Endothelial cell of umbilical vein (primary cell): ENCODE measurements at regions not wholly inside any gene's neighbourhood (a gene's known extent, or its start where the extent isn't known, plus 50 kb on each side); places are given as distances from the start of the nearest gene placed in this dataset.

Experiments used
- BruUV-seq: library from RNA; stranded (reverse); fragments of 400-500 nt; replicated peaks from 2 replicates; lab custom pipeline; 2021; lab: Mats Ljungman, UMichigan
- CTCF ChIA-PET: fragments of 300-600, 350-600 bp; sonication (Branson Sonifier 250); formaldehyde crosslinking; loops from one replicate; lab custom pipeline; 2021; ENCODE audit warnings: antibody characterized with exemption, inconsistent platforms; lab: Charles Lee
- POLR2A ChIA-PET: fragments of 300-600, 350-600 bp; sonication (Branson Sonifier 250); formaldehyde crosslinking; loops from one replicate; lab custom pipeline; 2021; ENCODE audit warnings: antibody characterized with exemption, inconsistent platforms; lab: Charles Lee
- DNase-seq: peaks from one replicate; pipeline ENCODE4 v3.0.0-alpha.2; 2011; ENCODE audit warnings: low read depth, low spot score
- FAIRE-seq: peaks from 2 replicates; lab custom pipeline; 2011; peaks lifted over from hg19 to GRCh38; lab: Jason Lieb, UNC
- H2AFZ ChIP-seq: 2 replicates; pipeline ENCODE4 v1.6.0; 2012; ENCODE audit warnings: low read depth, low read length, control low read depth, inconsistent platforms
- H3K27ac ChIP-seq: 2 replicates; pipeline ENCODE4 v1.5.1; 2011; ENCODE audit warnings: low read depth, mild to moderate bottlenecking, control low read depth, low read length, moderate library complexity; ENCODE audit not compliant: insufficient read depth
- H3K27me3 ChIP-seq, 2 experiments: 2 replicates each; pipeline versions ENCODE4 v1.6.0 to v1.6.1; 2011; ENCODE audit warnings: low read length in 2 of 2, mixed read lengths in 1 of 2; ENCODE audit not compliant: control insufficient read depth in 2 of 2, insufficient read depth in 2 of 2
- H3K36me3 ChIP-seq, 2 experiments: 2 replicates in 1 of 2; 3 replicates in 1 of 2; pipeline ENCODE4 v1.5.1; 2011; ENCODE audit warnings: low read length in 2 of 2, mild to moderate bottlenecking in 1 of 2, moderate library complexity in 1 of 2; ENCODE audit not compliant: control insufficient read depth in 2 of 2, insufficient read depth in 2 of 2; ENCODE audit errors: extremely low read depth in 1 of 2
- H3K4me1 ChIP-seq: 3 replicates; pipeline ENCODE4 v1.5.1; 2011; ENCODE audit warnings: mild to moderate bottlenecking, low read length; ENCODE audit not compliant: control insufficient read depth, insufficient read depth; ENCODE audit errors: extremely low read depth
- H3K4me2 ChIP-seq: 2 replicates; pipeline ENCODE4 v1.6.1; 2011; ENCODE audit warnings: low read length, control low read depth, mixed read lengths; ENCODE audit not compliant: insufficient read depth
- H3K4me3 ChIP-seq, 3 experiments: fragments of 200-600 bp in 1 of 3; sonication (generic), shearing (Covaris generic) in 1 of 3; replicated peaks in 1 of 3; 2 replicates each; pipeline ENCODE4 v1.5.1; 2011 to 2016; ENCODE audit warnings: control low read depth in 3 of 3, low read length in 3 of 3, mild to moderate bottlenecking in 2 of 3, inconsistent platforms in 1 of 3, low read depth in 1 of 3, moderate library complexity in 1 of 3; ENCODE audit not compliant: insufficient read depth in 1 of 3
- H3K79me2 ChIP-seq: 2 replicates; pipeline ENCODE4 v1.6.0; 2012; ENCODE audit warnings: low read length, inconsistent platforms; ENCODE audit not compliant: control insufficient read depth, insufficient read depth
- H3K9ac ChIP-seq: replicated peaks from 2 replicates; pipeline ENCODE3; 2011; ENCODE audit warnings: low read length, control low read depth; ENCODE audit not compliant: insufficient read depth; ENCODE audit errors: extremely low read depth
- H3K9me1 ChIP-seq: replicated peaks from 3 replicates; pipeline ENCODE4 v1.6.0; 2011; ENCODE audit warnings: mild to moderate bottlenecking, low read length; ENCODE audit not compliant: control insufficient read depth, insufficient read depth; ENCODE audit errors: extremely low read depth
- H3K9me3 ChIP-seq: replicated peaks from 2 replicates; pipeline ENCODE4 v1.5.1; 2012; ENCODE audit warnings: low read length, inconsistent platforms; ENCODE audit not compliant: control insufficient read depth, insufficient read depth
- H4K20me1 ChIP-seq: replicated peaks from 2 replicates; pipeline ENCODE3; 2011; ENCODE audit warnings: mild to moderate bottlenecking, low read length; ENCODE audit not compliant: control insufficient read depth, insufficient read depth; ENCODE audit errors: extremely low read depth
- EZH2 ChIP-seq: IDR thresholded peaks from 2 replicates; pipeline ENCODE4 v1.6.1; 2012; ENCODE audit warnings: borderline replicate concordance, low read depth, mild to moderate bottlenecking, moderate library complexity, low read length, inconsistent platforms; ENCODE audit not compliant: severe bottlenecking
- FOS ChIP-seq: IDR thresholded peaks from 2 replicates; pipeline ENCODE4 v1.6.1; 2011; ENCODE audit warnings: mild to moderate bottlenecking, low read length, moderate library complexity, borderline replicate concordance; ENCODE audit not compliant: insufficient read depth
- GATA2 ChIP-seq: IDR thresholded peaks from 2 replicates; pipeline ENCODE4 v1.7.0; 2011; ENCODE audit warnings: low read depth, mild to moderate bottlenecking, moderate library complexity, mixed read lengths, low read length; ENCODE audit not compliant: insufficient read length, insufficient read depth
- JUN ChIP-seq: IDR thresholded peaks from 2 replicates; pipeline ENCODE4 v1.6.1; 2011; ENCODE audit warnings: borderline replicate concordance, low read depth; ENCODE audit not compliant: insufficient read length, insufficient read depth
- MYC ChIP-seq: IDR thresholded peaks from one replicate; pipeline ENCODE4 v1.6.1; 2011; ENCODE audit warnings: mild to moderate bottlenecking, low read depth, low read length
- POLR2A ChIP-seq: IDR thresholded peaks from 2 replicates; pipeline ENCODE4 v1.6.1; 2012; ENCODE audit warnings: low read depth, mild to moderate bottlenecking, control low read depth, low read length
- POLR2AphosphoS5 ChIP-seq: IDR thresholded peaks from 2 replicates; pipeline ENCODE4 v1.6.1; 2012; ENCODE audit warnings: low read depth, mild to moderate bottlenecking, control low read depth, low read length, moderate library complexity; ENCODE audit not compliant: insufficient read depth
- dilution Hi-C: fragments of 300-500 bp; cut with MboI; formaldehyde crosslinking; loops from one replicate; pipeline ENCODE4 v1.15.0; 2019; ENCODE audit warnings: low sequenced_read_pairs; ENCODE audit not compliant: extremely low pct_ligation_motif_present
- intact Hi-C: fragments of 100-400 bp; cut with micrococcal nuclease; formaldehyde crosslinking; loops from one replicate; pipeline ENCODE4 v1.10.0; 2022
- TF ChIP-seq, protein P1 (sequence below), 2 donors: IDR thresholded peaks; 1 replicate in 1 of 2; 2 replicates in 1 of 2; pipeline ENCODE4 v1.5.1; 2011; ENCODE audit warnings: low read length in 2 of 2, mild to moderate bottlenecking in 2 of 2, moderate library complexity in 2 of 2, control low read depth in 1 of 2, inconsistent platforms in 1 of 2, low read depth in 1 of 2; ENCODE audit not compliant: insufficient read depth in 1 of 2; ENCODE audit errors: extremely low read depth in 1 of 2
- TF ChIP-seq, protein P2 (sequence below): IDR thresholded peaks from 2 replicates; pipeline ENCODE4 v1.6.1; 2011; ENCODE audit not compliant: insufficient read depth, insufficient read length

DNA sequence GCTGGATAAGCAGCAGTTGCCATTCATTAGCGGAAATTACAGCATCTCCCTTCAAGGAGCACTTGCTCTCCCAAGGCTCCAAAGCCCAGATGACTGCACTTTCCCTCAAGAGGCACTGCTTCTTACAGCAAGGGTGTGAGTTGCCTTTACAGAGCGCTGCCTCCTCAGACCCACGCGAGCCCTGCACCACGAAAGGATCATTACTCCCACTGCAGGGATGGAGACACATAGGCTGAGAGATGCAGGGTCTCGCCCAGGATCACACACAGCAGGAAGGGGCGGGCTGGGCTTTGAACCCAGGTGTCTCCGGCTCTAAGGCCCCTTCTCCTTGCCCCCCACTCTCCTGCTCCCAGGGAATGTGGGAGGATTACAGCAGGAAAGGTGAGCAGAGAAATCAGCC lies 405.5 kb downstream of the MATN1 start:
- dilution Hi-C loops (no loop called here), intact Hi-C loops (no loop called here)
- DNase-seq (no peak), FAIRE-seq (no peak)
- H4K20me1 ChIP-seq, result no peaks in the 10 kb centered on the region
- no peaks in the 10 kb centered on the region for H3K27me3 ChIP-seq
- no peak overlapping the region for H3K9ac ChIP-seq
- no peaks in the 10 kb centered on the region for H3K36me3 ChIP-seq
- BruUV-seq, result no TSS peak
- H3K9me3 ChIP-seq, result no peaks in the 10 kb centered on the region
- no peaks in the 10 kb centered on the region for H3K9me1 ChIP-seq
- no peak overlapping the region for H3K4me2 ChIP-seq
- ChIA-PET CTCF (no interaction called here), POLR2A (no interaction called here)
- H3K79me2 ChIP-seq, result no peaks in the 10 kb centered on the region
- TF ChIP-seq FOS, result no peak
- TF ChIP-seq JUN, result no peak
- TF ChIP-seq MYC, result no peak
- TF ChIP-seq, protein P1, sequence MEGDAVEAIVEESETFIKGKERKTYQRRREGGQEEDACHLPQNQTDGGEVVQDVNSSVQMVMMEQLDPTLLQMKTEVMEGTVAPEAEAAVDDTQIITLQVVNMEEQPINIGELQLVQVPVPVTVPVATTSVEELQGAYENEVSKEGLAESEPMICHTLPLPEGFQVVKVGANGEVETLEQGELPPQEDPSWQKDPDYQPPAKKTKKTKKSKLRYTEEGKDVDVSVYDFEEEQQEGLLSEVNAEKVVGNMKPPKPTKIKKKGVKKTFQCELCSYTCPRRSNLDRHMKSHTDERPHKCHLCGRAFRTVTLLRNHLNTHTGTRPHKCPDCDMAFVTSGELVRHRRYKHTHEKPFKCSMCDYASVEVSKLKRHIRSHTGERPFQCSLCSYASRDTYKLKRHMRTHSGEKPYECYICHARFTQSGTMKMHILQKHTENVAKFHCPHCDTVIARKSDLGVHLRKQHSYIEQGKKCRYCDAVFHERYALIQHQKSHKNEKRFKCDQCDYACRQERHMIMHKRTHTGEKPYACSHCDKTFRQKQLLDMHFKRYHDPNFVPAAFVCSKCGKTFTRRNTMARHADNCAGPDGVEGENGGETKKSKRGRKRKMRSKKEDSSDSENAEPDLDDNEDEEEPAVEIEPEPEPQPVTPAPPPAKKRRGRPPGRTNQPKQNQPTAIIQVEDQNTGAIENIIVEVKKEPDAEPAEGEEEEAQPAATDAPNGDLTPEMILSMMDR (IDR thresholded peaks at IDR 0.05; ENCODE audit: extremely low read depth in 1 of 2, insufficient read depth in 1 of 2, low read depth in 1 of 2, low read length in 2 of 2), result no peak
- no peak for TF ChIP-seq POLR2A
- TF ChIP-seq EZH2, result no peak
- TF ChIP-seq POLR2AphosphoS5, result no peak
- TF ChIP-seq GATA2, result no peak
- TF ChIP-seq, protein P2, sequence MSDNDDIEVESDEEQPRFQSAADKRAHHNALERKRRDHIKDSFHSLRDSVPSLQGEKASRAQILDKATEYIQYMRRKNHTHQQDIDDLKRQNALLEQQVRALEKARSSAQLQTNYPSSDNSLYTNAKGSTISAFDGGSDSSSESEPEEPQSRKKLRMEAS, result no peak
- no peak overlapping the region for H3K27ac ChIP-seq
- no peak overlapping the region for H2AFZ ChIP-seq
- H3K4me3 ChIP-seq, result no peak overlapping the region
- H3K4me1 ChIP-seq, result no peaks in the 10 kb centered on the region
